NB4 (cell line): ENCODE measurements at regions not wholly inside any gene's neighbourhood (a gene's known extent, or its start where the extent isn't known, plus 50 kb on each side); places are given as distances from the start of the nearest gene placed in this dataset.

ENCODE experiments used
- CTCF ChIP-seq: IDR thresholded peaks from one replicate; pipeline ENCODE4 v1.5.1; 2012; ENCODE audit warnings: low read depth, low read length
- POLR2A ChIP-seq: IDR thresholded peaks from 2 replicates; pipeline ENCODE4 v1.6.1; 2011; ENCODE audit warnings: mild to moderate bottlenecking; ENCODE audit not compliant: insufficient read length; ENCODE audit errors: extremely low read depth

GRCh38 chr3:23656821-23657220 lies 148.9 kb upstream of the UBE2E1 start:
- no peak for TF ChIP-seq CTCF
- no peak for TF ChIP-seq POLR2A
